ENCODE measurements at regions not wholly inside any gene's neighbourhood (a gene's known extent, or its start where the extent isn't known, plus 50 kb on each side); places are given as distances from the start of the nearest gene placed in this dataset.

DNA sequence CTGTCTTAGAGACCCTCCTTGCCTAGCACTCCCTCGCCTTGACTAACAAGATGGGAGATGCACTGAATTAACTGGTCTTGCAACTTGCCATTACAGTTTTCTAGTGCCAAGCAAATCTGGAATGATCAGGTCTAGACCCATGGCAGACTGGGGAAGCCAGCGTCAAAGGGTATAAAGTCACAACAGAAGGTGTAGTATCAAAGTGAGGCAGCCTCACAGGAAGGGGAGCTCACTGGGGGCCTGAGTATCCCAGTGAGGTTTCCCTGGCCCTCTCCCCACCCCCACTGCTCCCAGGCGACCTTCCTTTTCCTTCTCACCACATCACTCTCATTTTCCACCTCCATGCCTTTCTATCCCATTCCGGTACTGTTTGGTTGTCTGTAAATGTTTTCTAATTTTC lies 83.5 kb upstream of the DOCK9 start:
- TF ChIP-seq POLR2A (IDR thresholded peaks at IDR 0.05): no peak
- TF ChIP-seq, protein P1, sequence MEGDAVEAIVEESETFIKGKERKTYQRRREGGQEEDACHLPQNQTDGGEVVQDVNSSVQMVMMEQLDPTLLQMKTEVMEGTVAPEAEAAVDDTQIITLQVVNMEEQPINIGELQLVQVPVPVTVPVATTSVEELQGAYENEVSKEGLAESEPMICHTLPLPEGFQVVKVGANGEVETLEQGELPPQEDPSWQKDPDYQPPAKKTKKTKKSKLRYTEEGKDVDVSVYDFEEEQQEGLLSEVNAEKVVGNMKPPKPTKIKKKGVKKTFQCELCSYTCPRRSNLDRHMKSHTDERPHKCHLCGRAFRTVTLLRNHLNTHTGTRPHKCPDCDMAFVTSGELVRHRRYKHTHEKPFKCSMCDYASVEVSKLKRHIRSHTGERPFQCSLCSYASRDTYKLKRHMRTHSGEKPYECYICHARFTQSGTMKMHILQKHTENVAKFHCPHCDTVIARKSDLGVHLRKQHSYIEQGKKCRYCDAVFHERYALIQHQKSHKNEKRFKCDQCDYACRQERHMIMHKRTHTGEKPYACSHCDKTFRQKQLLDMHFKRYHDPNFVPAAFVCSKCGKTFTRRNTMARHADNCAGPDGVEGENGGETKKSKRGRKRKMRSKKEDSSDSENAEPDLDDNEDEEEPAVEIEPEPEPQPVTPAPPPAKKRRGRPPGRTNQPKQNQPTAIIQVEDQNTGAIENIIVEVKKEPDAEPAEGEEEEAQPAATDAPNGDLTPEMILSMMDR (IDR thresholded peaks at IDR 0.05 in 4 of 5, conservative IDR thresholded peaks at IDR 0.05 in 1 of 5): no peak

All from gastrocnemius medialis (tissue), 4 donors.